CD4-positive, CD25-positive, alpha-beta regulatory T cell (primary cell): ENCODE measurements at regions not wholly inside any gene's neighbourhood (a gene's known extent, or its start where the extent isn't known, plus 50 kb on each side); places are given as distances from the start of the nearest gene placed in this dataset.

Source experiments
- ATAC-seq, 2 donors: fragments of 150-1000 bp; cut with Tn5 transposase; one replicate each; pipeline ENCODE4 v1.10.0; 2021; ENCODE audit warnings: low read depth in 2 of 2, moderate number of reproducible peaks in 2 of 2, moderate library complexity in 1 of 2
- DNase-seq, 3 donors: peaks; one replicate each; pipeline versions ENCODE4 v3.0.0 to v3.0.0-alpha.2; 2012 to 2022; ENCODE audit warnings: mixed read lengths in 1 of 3
- H3K27ac ChIP-seq: one replicate; pipeline ENCODE4 v1.7.0; 2013; ENCODE audit warnings: mild to moderate bottlenecking, low read length; ENCODE audit not compliant: insufficient read depth, poor library complexity, severe bottlenecking
- H3K27me3 ChIP-seq: one replicate; pipeline ENCODE4 v1.7.0; 2013; ENCODE audit warnings: low read length; ENCODE audit not compliant: control insufficient read depth, insufficient read depth
- H3K36me3 ChIP-seq: one replicate; pipeline ENCODE4 v1.7.0; 2013; ENCODE audit warnings: mild to moderate bottlenecking, low read length, moderate library complexity; ENCODE audit not compliant: control insufficient read depth, insufficient read depth
- H3K4me1 ChIP-seq: 2 replicates; pipeline ENCODE4 v1.7.0; 2013; ENCODE audit warnings: mild to moderate bottlenecking, low read length; ENCODE audit not compliant: insufficient read depth, control insufficient read depth, poor library complexity, severe bottlenecking
- H3K4me3 ChIP-seq: one replicate; pipeline ENCODE4 v1.7.0; 2013; ENCODE audit warnings: low read depth, mild to moderate bottlenecking, low read length, moderate library complexity
- H3K9me3 ChIP-seq, 2 experiments: 1 replicate in 1 of 2; 2 replicates in 1 of 2; pipeline ENCODE4 v1.7.0; 2013; ENCODE audit warnings: low read length in 2 of 2, mild to moderate bottlenecking in 1 of 2, moderate library complexity in 1 of 2; ENCODE audit not compliant: control insufficient read depth in 2 of 2
- H3K27ac Mint-ChIP-seq, 3 donors: one replicate each; pipeline ENCODE4 v1.8.0; 2020 to 2022; ENCODE audit warnings: mild to moderate bottlenecking in 3 of 3, mixed read lengths in 3 of 3, moderate library complexity in 2 of 3
- H3K27me3 Mint-ChIP-seq: one replicate; pipeline ENCODE4 v1.8.0; 2022; ENCODE audit warnings: mild to moderate bottlenecking, mixed read lengths
- H3K36me3 Mint-ChIP-seq: one replicate; pipeline ENCODE4 v1.8.0; 2020; ENCODE audit warnings: mixed read lengths
- H3K4me1 Mint-ChIP-seq, 4 donors: one replicate each; pipeline ENCODE4 v1.8.0; 2020 to 2022; ENCODE audit warnings: mixed read lengths in 4 of 4, mild to moderate bottlenecking in 1 of 4
- H3K4me3 Mint-ChIP-seq, 4 donors: one replicate each; pipeline ENCODE4 v1.8.0; 2020 to 2022; ENCODE audit warnings: mild to moderate bottlenecking in 4 of 4, mixed read lengths in 4 of 4, moderate library complexity in 3 of 4
- H3K9me3 Mint-ChIP-seq, 7 donors: one replicate each; pipeline ENCODE4 v1.8.0; 2020 to 2022; ENCODE audit warnings: mixed read lengths in 7 of 7, mild to moderate bottlenecking in 3 of 7, moderate library complexity in 2 of 7

- Mint-ChIP-seq H3K4me3 (no peak overlapping the region), H3K4me1 (no peaks in the 10 kb centered on the region), H3K27ac (no peak overlapping the region), H3K9me3 (peaks cover 0 to 5% (median 2%) of the 10 kb centered on the region in 7 donors), H3K27me3 (peaks cover 17% of the 10 kb centered on the region), H3K36me3 (no peaks in the 10 kb centered on the region)
- no peak overlapping the region for H3K27ac ChIP-seq
- H3K4me1 ChIP-seq = no peaks in the 10 kb centered on the region
- ATAC-seq (no peak), DNase-seq (no peak)
- no peaks in the 10 kb centered on the region for H3K36me3 ChIP-seq
- H3K4me3 ChIP-seq = no peak overlapping the region
- H3K27me3 ChIP-seq = peaks cover 17% of the 10 kb centered on the region
- H3K9me3 ChIP-seq = no peaks in the 10 kb centered on the region
Measured at GRCh38 chr3:194287374-194287773, 63.8 kb downstream of the CPN2 start.

GRCh38 chr3:194287977-194288706 lies 63.0 kb downstream of the CPN2 start:
- Mint-ChIP-seq H3K27me3 (peaks cover 22% of the 10 kb centered on the region), H3K27ac (no peak overlapping the region)
- no peaks in the 10 kb centered on the region for H3K36me3 ChIP-seq

More at GRCh38 chr3:194287977-194288706, 63.0 kb downstream of the CPN2 start:
- H3K4me1 Mint-ChIP-seq = no peaks in the 10 kb centered on the region
- ATAC-seq (no peak), DNase-seq (no peak)
- no peaks in the 10 kb centered on the region for H3K36me3 Mint-ChIP-seq
- H3K27ac ChIP-seq = no peak overlapping the region
- no peak overlapping the region for H3K4me3 ChIP-seq
- no peak overlapping the region for H3K4me3 Mint-ChIP-seq
- peaks cover 21% of the 10 kb centered on the region for H3K27me3 ChIP-seq
- no peaks in the 10 kb centered on the region for H3K4me1 ChIP-seq
- H3K9me3 Mint-ChIP-seq = peaks cover 0 to 5% (median 2%) of the 10 kb centered on the region in 7 donors
- H3K9me3 ChIP-seq = no peaks in the 10 kb centered on the region
